Gastrocnemius medialis (tissue), 4 donors: ENCODE measurements at regions not wholly inside any gene's neighbourhood (a gene's known extent, or its start where the extent isn't known, plus 50 kb on each side); places are given as distances from the start of the nearest gene placed in this dataset.

ENCODE experiments used
- ATAC-seq, 2 donors: fragments of 150-250 bp; one replicate each; pipeline ENCODE4 v1.9.1; 2016
- DNase-seq, 2 donors: peaks; one replicate each; pipeline ENCODE4 v3.0.0-alpha.2; 2019
- H3K27ac ChIP-seq, 4 donors: fragments of 200-600 bp; sonication (generic); 1 replicate in 1 of 4; 2 replicates in 3 of 4; pipeline ENCODE4 v1.5.1; 2016 to 2018; ENCODE audit warnings: mild to moderate bottlenecking in 2 of 4, moderate library complexity in 1 of 4
- H3K27me3 ChIP-seq, 3 donors: fragments of 200-600 bp; sonication (generic) in 2 of 3; 1 replicate in 1 of 3; 2 replicates in 2 of 3; pipeline versions ENCODE4 v1.5.1 to v1.6.0; 2016 to 2019; ENCODE audit warnings: mild to moderate bottlenecking in 1 of 3, moderate library complexity in 1 of 3
- H3K36me3 ChIP-seq, 2 donors: fragments of 200-600 bp; sonication (generic) in 1 of 2; one replicate each; pipeline ENCODE4 v1.5.1; 2017 to 2018
- H3K4me1 ChIP-seq, 2 donors: fragments of 200-600 bp; sonication (generic) in 1 of 2; one replicate each; pipeline ENCODE4 v1.5.1; 2016 to 2017; ENCODE audit warnings: mild to moderate bottlenecking in 2 of 2
- H3K4me3 ChIP-seq, 4 donors: fragments of 200-600 bp; sonication (generic) in 3 of 4; 1 replicate in 1 of 4; 2 replicates in 3 of 4; pipeline ENCODE4 v1.5.1; 2016 to 2019; ENCODE audit warnings: mild to moderate bottlenecking in 2 of 4
- H3K9me3 ChIP-seq, 3 donors: fragments of 200-600 bp; sonication (generic) in 2 of 3; 1 replicate in 1 of 3; 2 replicates in 2 of 3; pipeline ENCODE4 v1.5.1; 2016 to 2019
- POLR2A ChIP-seq, 2 donors: fragments of 450-650 bp; IDR thresholded peaks; one replicate each; pipeline ENCODE4 v1.6.1; 2017; ENCODE audit warnings: antibody characterized with exemption in 2 of 2, mild to moderate bottlenecking in 2 of 2, moderate library complexity in 2 of 2
- in situ Hi-C, 4 donors: fragments of 200-750 bp; cut with MboI; loops; one replicate each; pipeline versions ENCODE4 v1.15.0 to v1.8.0; 2017; ENCODE audit warnings: low sequenced_read_pairs in 4 of 4
- intact Hi-C: fragments of 100-400 bp; cut with DNase I; formaldehyde crosslinking; loops from one replicate; pipeline ENCODE4 v1.15.1; 2023; ENCODE audit warnings: low total_unique reads
- TF ChIP-seq, protein P1 (sequence below), 5 experiments: fragments of 450-650 bp in 3 of 5; fragments of 200-600 bp in 2 of 5; sonication (generic) in 2 of 5; IDR thresholded peaks in 4 of 5; conservative IDR thresholded peaks in 1 of 5; 1 replicate in 4 of 5; 2 replicates in 1 of 5; pipeline ENCODE4 v1.5.1; 2016 to 2019; ENCODE audit warnings: antibody characterized with exemption in 5 of 5, mild to moderate bottlenecking in 3 of 5, moderate library complexity in 3 of 5

DNA sequence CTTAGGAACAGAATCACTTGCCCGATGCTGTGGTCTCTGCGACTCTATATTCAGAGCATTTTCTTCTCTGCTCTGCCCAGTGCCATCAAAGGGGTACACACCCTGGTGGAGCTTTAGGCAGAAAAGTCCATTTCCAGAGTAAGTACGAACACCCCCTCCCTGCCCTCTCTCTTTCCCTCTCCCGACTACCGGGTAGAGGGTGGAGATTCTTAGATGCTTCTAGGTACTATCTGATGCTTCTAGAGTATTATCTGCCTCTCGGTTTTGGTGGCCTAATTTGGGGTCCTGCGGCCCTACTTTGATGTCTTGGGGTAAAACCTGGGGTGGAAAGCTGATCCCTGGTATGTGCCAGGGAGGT lies 245.4 kb upstream of the SOX4 start:
- TF ChIP-seq POLR2A (IDR thresholded peaks at IDR 0.05) = no peak
- TF ChIP-seq, protein P1, sequence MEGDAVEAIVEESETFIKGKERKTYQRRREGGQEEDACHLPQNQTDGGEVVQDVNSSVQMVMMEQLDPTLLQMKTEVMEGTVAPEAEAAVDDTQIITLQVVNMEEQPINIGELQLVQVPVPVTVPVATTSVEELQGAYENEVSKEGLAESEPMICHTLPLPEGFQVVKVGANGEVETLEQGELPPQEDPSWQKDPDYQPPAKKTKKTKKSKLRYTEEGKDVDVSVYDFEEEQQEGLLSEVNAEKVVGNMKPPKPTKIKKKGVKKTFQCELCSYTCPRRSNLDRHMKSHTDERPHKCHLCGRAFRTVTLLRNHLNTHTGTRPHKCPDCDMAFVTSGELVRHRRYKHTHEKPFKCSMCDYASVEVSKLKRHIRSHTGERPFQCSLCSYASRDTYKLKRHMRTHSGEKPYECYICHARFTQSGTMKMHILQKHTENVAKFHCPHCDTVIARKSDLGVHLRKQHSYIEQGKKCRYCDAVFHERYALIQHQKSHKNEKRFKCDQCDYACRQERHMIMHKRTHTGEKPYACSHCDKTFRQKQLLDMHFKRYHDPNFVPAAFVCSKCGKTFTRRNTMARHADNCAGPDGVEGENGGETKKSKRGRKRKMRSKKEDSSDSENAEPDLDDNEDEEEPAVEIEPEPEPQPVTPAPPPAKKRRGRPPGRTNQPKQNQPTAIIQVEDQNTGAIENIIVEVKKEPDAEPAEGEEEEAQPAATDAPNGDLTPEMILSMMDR (IDR thresholded peaks at IDR 0.05 in 4 of 5, conservative IDR thresholded peaks at IDR 0.05 in 1 of 5) = no peak
- DNase-seq = no peak
- peaks cover 9 to 13% of the 10 kb centered on the region in 2 donors for H3K4me1 ChIP-seq
- ATAC-seq = peak in 1 of 2 donors; percentile 31
- in situ Hi-C loops = loop anchor here in 1 of 4 donors (25.0 kb wide), 1 partner anchor 786 kb away; no protein-coding TSS in a partner anchor
- no peak overlapping the region for H3K4me3 ChIP-seq
- no peaks in the 10 kb centered on the region for H3K36me3 ChIP-seq
- intact Hi-C loops = no loop called here
- H3K9me3 ChIP-seq = no peaks in the 10 kb centered on the region
- H3K27me3 ChIP-seq = no peaks in the 10 kb centered on the region
- H3K27ac ChIP-seq = peak overlapping the region in 1 of 4 donors; percentile 54

DNA sequence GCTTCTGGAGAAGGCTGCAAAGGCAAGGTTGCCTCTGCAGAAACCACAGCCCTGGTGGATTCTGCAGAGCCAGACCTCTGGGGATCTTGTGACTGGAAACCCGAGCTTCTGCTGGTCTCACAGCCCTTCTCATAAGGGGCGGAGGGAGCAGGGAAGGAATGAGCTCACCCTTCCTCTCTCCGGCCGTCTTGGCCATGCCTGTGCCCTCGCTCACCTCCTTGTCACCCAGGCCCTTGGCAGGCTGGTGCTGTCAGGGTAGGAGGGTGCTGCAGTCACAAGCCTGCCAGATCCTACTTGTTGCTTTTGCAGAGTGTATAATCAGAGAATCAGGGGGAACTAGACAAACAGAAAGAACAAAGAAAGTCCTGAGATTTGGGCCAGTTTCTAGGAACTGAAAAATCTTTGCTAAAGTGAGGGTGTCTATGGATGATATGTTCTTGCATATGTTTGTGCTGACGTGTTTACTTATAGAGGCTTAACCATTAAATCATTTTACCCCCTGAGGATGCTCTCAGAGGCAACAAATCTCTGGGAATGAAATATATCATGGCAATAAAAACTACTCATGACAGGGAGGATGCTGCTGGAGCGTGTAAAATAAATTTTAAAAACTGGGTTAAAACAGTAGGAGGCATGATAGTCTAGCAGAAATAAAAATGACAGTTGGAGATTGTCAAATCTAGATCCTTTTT lies 244.9 kb upstream of the SOX4 start:
- intact Hi-C loops = no loop called here
- Histone ChIP-seq H3K27ac (peak overlapping the region; percentile 9 to 54 (median 34)), H3K36me3 (no peaks in the 10 kb centered on the region), H3K4me1 (peaks cover 9 to 13% of the 10 kb centered on the region in 2 donors), H3K4me3 (no peak overlapping the region), H3K9me3 (no peaks in the 10 kb centered on the region), H3K27me3 (no peaks in the 10 kb centered on the region)
- in situ Hi-C loops = loop anchor here in 1 of 4 donors (25.0 kb wide), 1 partner anchor 786 kb away; no protein-coding TSS in a partner anchor
- DNase-seq (peak; percentile 62 to 78), ATAC-seq (peak; percentile 99)
- no peak for TF ChIP-seq POLR2A (IDR thresholded peaks at IDR 0.05)
- TF ChIP-seq, protein P1 (IDR thresholded peaks at IDR 0.05 in 4 of 5, conservative IDR thresholded peaks at IDR 0.05 in 1 of 5) = no peak

- H3K4me3 ChIP-seq = no peak overlapping the region
- H3K27me3 ChIP-seq = no peaks in the 10 kb centered on the region
- no peak for ATAC-seq
- peaks cover 10 to 20% of the 10 kb centered on the region in 2 donors for H3K4me1 ChIP-seq
- H3K36me3 ChIP-seq = no peaks in the 10 kb centered on the region
- in situ Hi-C loops (loop anchor here in 1 of 4 donors (25.0 kb wide), 1 partner anchor 788 kb away; no protein-coding TSS in a partner anchor), intact Hi-C loops (loop anchor here (5.0 kb wide), 1 partner anchor 237 kb away; no protein-coding TSS in a partner anchor)
- no peak overlapping the region for H3K27ac ChIP-seq
- H3K9me3 ChIP-seq = no peaks in the 10 kb centered on the region
- DNase-seq = no peak
- TF ChIP-seq, protein P1 (IDR thresholded peaks at IDR 0.05 in 4 of 5, conservative IDR thresholded peaks at IDR 0.05 in 1 of 5) = no peak
- TF ChIP-seq POLR2A (IDR thresholded peaks at IDR 0.05) = no peak
Measured at GRCh38 chr6:21349834-21350233, 243.7 kb upstream of the SOX4 start.

DNA sequence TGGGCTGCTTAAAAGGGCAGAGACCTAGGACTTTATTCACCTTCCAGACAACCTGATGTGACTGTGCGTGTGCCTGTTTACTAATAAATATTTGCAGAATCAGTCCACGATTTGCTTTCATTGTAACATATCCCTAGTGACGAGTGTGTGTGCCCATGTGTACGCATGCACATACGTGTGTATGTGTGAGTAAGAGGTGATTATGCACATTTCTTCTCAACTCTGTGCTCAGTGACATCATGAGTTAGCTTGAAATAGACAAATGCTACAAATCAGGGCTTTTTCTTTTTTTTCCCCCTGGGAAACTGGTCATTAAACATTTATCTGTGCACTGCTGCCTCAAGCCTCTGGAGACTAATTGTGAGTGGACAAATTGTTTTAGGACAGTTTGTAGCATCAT lies 242.6 kb upstream of the SOX4 start:
- ATAC-seq (no peak), DNase-seq (no peak)
- peak overlapping the region in 1 of 4 donors; percentile 20 for H3K27ac ChIP-seq
- in situ Hi-C loops (no loop called here), intact Hi-C loops (loop anchor here (5.0 kb wide), 1 partner anchor 236 kb away; no protein-coding TSS in a partner anchor)
- no peak for TF ChIP-seq POLR2A (IDR thresholded peaks at IDR 0.05)
- TF ChIP-seq, protein P1 (IDR thresholded peaks at IDR 0.05 in 4 of 5, conservative IDR thresholded peaks at IDR 0.05 in 1 of 5) = no peak
- no peaks in the 10 kb centered on the region for H3K27me3 ChIP-seq
- H3K36me3 ChIP-seq = no peaks in the 10 kb centered on the region
- H3K4me3 ChIP-seq = no peak overlapping the region
- peaks cover 17 to 22% of the 10 kb centered on the region in 2 donors for H3K4me1 ChIP-seq
- H3K9me3 ChIP-seq = no peaks in the 10 kb centered on the region
